ENCODE measurements at regions not wholly inside any gene's neighbourhood (a gene's known extent, or its start where the extent isn't known, plus 50 kb on each side); places are given as distances from the start of the nearest gene placed in this dataset.

GRCh38 chr15:62506217-62506805 is 341.2 kb upstream of the C2CD4B start:
- TF ChIP-seq CTCF (IDR thresholded peaks at IDR 0.05; ENCODE audit: low read depth, low read length, missing input control) (no peak), GABPA (IDR thresholded peaks at IDR 0.05 in 1 of 2, conservative IDR thresholded peaks at IDR 0.05 in 1 of 2) (peak in 1 of 2 donors; percentile 14), REST (IDR thresholded peaks at IDR 0.05) (no peak), SP1 (IDR thresholded peaks at IDR 0.05) (no peak)
- TF ChIP-seq, protein P1, sequence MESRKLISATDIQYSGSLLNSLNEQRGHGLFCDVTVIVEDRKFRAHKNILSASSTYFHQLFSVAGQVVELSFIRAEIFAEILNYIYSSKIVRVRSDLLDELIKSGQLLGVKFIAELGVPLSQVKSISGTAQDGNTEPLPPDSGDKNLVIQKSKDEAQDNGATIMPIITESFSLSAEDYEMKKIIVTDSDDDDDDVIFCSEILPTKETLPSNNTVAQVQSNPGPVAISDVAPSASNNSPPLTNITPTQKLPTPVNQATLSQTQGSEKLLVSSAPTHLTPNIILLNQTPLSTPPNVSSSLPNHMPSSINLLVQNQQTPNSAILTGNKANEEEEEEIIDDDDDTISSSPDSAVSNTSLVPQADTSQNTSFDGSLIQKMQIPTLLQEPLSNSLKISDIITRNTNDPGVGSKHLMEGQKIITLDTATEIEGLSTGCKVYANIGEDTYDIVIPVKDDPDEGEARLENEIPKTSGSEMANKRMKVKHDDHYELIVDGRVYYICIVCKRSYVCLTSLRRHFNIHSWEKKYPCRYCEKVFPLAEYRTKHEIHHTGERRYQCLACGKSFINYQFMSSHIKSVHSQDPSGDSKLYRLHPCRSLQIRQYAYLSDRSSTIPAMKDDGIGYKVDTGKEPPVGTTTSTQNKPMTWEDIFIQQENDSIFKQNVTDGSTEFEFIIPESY (IDR thresholded peaks at IDR 0.05) = no peak

Data from liver (tissue), 3 donors.